Stomach (tissue), 8 donors: ENCODE measurements at regions not wholly inside any gene's neighbourhood (a gene's known extent, or its start where the extent isn't known, plus 50 kb on each side); places are given as distances from the start of the nearest gene placed in this dataset.
A peak's percentile ranks its signal among the peaks of the same experiment; 100 is the strongest.

Experiments used
- DNase-seq, 2 donors: peaks; one replicate each; pipeline versions ENCODE4 v3.0.0 to v3.0.0-alpha.2; 2013 to 2019
- H3K27ac ChIP-seq, 5 donors: fragments of 200-600 bp in 4 of 5; sonication (generic) in 4 of 5; one replicate each; pipeline ENCODE4 v1.5.1; 2013 to 2019; ENCODE audit warnings: mild to moderate bottlenecking in 1 of 5, moderate library complexity in 1 of 5
- H3K27me3 ChIP-seq, 3 donors: fragments of 200-600 bp; sonication (generic); one replicate each; pipeline ENCODE4 v1.5.1; 2017 to 2019; ENCODE audit warnings: mixed run types in 1 of 3
- H3K36me3 ChIP-seq, 4 donors: fragments of 200-600 bp; sonication (generic); 1 replicate in 3 of 4; 2 replicates in 1 of 4; pipeline ENCODE4 v1.5.1; 2016 to 2019
- H3K4me1 ChIP-seq, 4 donors: fragments of 200-600 bp; sonication (generic); one replicate each; pipeline ENCODE4 v1.5.1; 2016 to 2019
- H3K4me3 ChIP-seq, 4 donors: fragments of 200-600 bp; sonication (generic) in 3 of 4; one replicate each; pipeline ENCODE4 v1.5.1; 2016 to 2019; ENCODE audit warnings: mild to moderate bottlenecking in 1 of 4
- H3K9me3 ChIP-seq, 4 donors: fragments of 200-600 bp; sonication (generic); one replicate each; pipeline ENCODE4 v1.5.1; 2016 to 2019
- EP300 ChIP-seq: sonication (generic); formaldehyde crosslinking; IDR thresholded peaks from one replicate; pipeline ENCODE4 v1.6.1; 2017; ENCODE audit warnings: antibody characterized with exemption
- POLR2A ChIP-seq, 4 donors: fragments of 450-650 bp; IDR thresholded peaks; one replicate each; pipeline ENCODE4 v1.6.1; 2016; ENCODE audit warnings: antibody characterized with exemption in 4 of 4, control low read depth in 2 of 4, mild to moderate bottlenecking in 1 of 4, moderate library complexity in 1 of 4
- POLR2AphosphoS5 ChIP-seq, 3 donors: sonication (generic); formaldehyde crosslinking; IDR thresholded peaks; one replicate each; pipeline ENCODE4 v1.6.1; 2016; ENCODE audit warnings: antibody characterized with exemption in 3 of 3
- WGBS, 5 donors: extraction: QIAGEN DNeasy Blood & Tissue Kit in 3 of 5; methylation state at CpG; one replicate each; pipeline versions ENCODE4 v1.1.5 to v1.1.7; 2013 to 2018; 5-methylcytosine and 5-hydroxymethylcytosine counted together
- intact Hi-C: fragments of 100-400 bp; cut with DNase I; formaldehyde crosslinking; loops from one replicate; pipeline ENCODE4 v1.15.1; 2023; ENCODE audit warnings: low total_unique reads
- TF ChIP-seq, protein P1 (sequence below), 7 experiments: fragments of 450-650 bp in 4 of 7; fragments of 200-600 bp in 3 of 7; sonication (generic) in 3 of 7; IDR thresholded peaks; one replicate each; pipeline ENCODE4 v1.5.1; 2016 to 2019; ENCODE audit warnings: antibody characterized with exemption in 7 of 7, control low read depth in 2 of 7, mild to moderate bottlenecking in 1 of 7
- donor health status: healthy with polysubstance abuse.
- donor health status: Bipolar disorder and iron deficiency.
- donor health status: healthy.

DNA sequence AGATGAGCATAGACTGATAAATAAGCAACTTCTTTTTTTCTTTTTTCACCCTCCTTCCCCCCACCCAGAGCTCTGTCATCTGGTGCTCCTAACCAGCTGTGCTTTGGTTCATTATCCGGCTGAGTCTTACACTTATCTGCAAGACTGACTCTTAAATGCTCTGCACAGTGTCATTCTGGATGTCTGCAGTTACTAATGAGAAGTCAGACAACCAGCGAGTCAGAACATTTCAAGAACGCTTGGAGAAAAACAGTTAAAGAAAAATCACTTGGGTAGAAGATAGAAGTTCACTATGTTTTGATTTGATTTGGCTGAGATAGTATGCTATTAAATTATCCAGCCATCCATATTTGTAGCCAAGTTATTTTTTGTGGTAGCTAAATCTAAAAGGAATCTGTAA, 328.9 kb upstream of the PRICKLE1 start:
- Histone ChIP-seq H3K27me3 (no peaks in the 10 kb centered on the region), H3K36me3 (no peaks in the 10 kb centered on the region), H3K9me3 (no peaks in the 10 kb centered on the region), H3K4me3 (no peak overlapping the region), H3K27ac (no peak overlapping the region), H3K4me1 (peaks cover 0 to 16% (median 4%) of the 10 kb centered on the region in 4 donors)
- peak in 1 of 2 donors; percentile 64 for DNase-seq
- intact Hi-C loops: no loop called here
- no peak for TF ChIP-seq POLR2A (IDR thresholded peaks at IDR 0.05)
- 67 to 88% (median 84%) methylated on average over 3 of the region's 3 CpGs for WGBS, 5 donors

DNA sequence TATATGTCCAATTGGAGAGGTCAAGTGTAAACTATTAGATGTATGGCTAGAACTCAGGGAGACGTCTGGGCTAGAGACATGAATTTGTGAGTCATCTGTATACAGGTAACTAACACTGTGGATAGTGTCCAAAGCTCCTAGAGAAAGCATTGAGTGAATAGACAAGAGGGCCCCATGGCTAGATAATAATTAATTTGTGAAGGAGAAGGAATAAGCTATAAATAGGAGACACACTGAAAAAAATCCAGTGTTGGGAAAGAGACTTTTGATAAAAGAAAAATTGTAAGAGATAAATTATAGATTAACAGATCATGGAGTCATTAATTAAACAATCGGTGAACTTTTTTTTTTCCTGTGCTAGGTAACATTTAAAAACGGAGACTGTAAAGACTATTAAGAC, 326.6 kb upstream of the PRICKLE1 start:
- Histone ChIP-seq H3K27ac (no peak overlapping the region), H3K9me3 (peaks cover 0 to 5% (median 0%) of the 10 kb centered on the region in 4 donors), H3K4me3 (no peak overlapping the region), H3K27me3 (no peaks in the 10 kb centered on the region), H3K4me1 (no peaks in the 10 kb centered on the region), H3K36me3 (no peaks in the 10 kb centered on the region)
- WGBS, 5 donors: 44 to 67% (median 50%) methylated on average over 3 of the region's 3 CpGs
- intact Hi-C loops: no loop called here
- no peak for DNase-seq
- TF ChIP-seq EP300: no peak
- TF ChIP-seq POLR2A (IDR thresholded peaks at IDR 0.05): no peak
- no peak for TF ChIP-seq POLR2AphosphoS5 (IDR thresholded peaks at IDR 0.05)
- TF ChIP-seq, protein P1, sequence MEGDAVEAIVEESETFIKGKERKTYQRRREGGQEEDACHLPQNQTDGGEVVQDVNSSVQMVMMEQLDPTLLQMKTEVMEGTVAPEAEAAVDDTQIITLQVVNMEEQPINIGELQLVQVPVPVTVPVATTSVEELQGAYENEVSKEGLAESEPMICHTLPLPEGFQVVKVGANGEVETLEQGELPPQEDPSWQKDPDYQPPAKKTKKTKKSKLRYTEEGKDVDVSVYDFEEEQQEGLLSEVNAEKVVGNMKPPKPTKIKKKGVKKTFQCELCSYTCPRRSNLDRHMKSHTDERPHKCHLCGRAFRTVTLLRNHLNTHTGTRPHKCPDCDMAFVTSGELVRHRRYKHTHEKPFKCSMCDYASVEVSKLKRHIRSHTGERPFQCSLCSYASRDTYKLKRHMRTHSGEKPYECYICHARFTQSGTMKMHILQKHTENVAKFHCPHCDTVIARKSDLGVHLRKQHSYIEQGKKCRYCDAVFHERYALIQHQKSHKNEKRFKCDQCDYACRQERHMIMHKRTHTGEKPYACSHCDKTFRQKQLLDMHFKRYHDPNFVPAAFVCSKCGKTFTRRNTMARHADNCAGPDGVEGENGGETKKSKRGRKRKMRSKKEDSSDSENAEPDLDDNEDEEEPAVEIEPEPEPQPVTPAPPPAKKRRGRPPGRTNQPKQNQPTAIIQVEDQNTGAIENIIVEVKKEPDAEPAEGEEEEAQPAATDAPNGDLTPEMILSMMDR (IDR thresholded peaks at IDR 0.05): no peak

DNA sequence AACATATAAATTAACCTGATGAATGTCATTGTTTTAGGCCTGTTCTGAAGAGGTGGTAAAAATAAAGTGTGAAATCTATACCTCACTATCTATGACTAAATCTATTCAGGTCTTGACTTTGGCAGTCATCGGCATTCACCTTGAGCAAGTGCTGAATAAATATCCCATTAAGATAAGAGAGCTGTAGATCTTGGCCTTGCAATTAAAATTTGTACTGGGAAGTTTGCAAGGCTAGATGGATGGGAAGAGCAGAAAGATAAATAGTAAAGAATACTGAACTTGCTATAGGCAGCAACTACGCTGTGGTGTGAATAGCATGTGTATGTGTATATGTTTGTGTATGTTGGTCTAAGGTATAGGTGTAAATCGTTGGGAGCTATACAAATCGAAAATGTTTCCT, 325.9 kb upstream of the PRICKLE1 start:
- no peaks in the 10 kb centered on the region for H3K4me1 ChIP-seq
- no peaks in the 10 kb centered on the region for H3K27me3 ChIP-seq
- H3K36me3 ChIP-seq: no peaks in the 10 kb centered on the region
- no peak overlapping the region for H3K4me3 ChIP-seq
- no peak for DNase-seq
- WGBS, 5 donors: 61 to 75% (median 69%) methylated on average over 4 of the region's 4 CpGs
- intact Hi-C loops: no loop called here
- H3K27ac ChIP-seq: no peak overlapping the region
- peaks cover 0 to 5% (median 0%) of the 10 kb centered on the region in 4 donors for H3K9me3 ChIP-seq
- TF ChIP-seq POLR2AphosphoS5 (IDR thresholded peaks at IDR 0.05) (no peak), POLR2A (IDR thresholded peaks at IDR 0.05) (no peak), EP300 (no peak)
- TF ChIP-seq, protein P1 (IDR thresholded peaks at IDR 0.05): no peak

DNA sequence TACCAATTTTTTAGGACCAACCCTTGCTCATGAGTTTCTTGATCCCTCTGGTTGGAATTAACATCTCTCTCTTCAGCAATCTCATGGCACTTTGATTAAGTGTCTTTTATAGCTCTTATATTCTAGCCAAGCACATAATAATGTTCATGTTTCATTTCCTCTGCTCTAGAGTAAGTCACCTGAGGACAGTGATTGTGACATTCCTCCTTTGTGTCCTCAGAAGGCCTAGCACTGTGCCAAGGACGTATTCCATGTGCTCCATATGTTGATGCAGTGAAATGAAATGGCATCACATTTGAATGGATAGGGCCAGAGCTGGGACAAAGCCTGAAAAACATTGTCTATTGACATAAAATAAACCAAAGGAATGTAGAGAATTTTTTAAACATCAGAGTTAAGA, 322.8 kb upstream of the PRICKLE1 start:
- Histone ChIP-seq H3K27me3 (no peaks in the 10 kb centered on the region), H3K36me3 (no peaks in the 10 kb centered on the region), H3K9me3 (peaks cover 0 to 5% (median 0%) of the 10 kb centered on the region in 4 donors), H3K27ac (no peak overlapping the region), H3K4me1 (no peaks in the 10 kb centered on the region), H3K4me3 (no peak overlapping the region)
- TF ChIP-seq, protein P1 (IDR thresholded peaks at IDR 0.05): no peak
- TF ChIP-seq POLR2AphosphoS5 (IDR thresholded peaks at IDR 0.05) (no peak), POLR2A (IDR thresholded peaks at IDR 0.05) (no peak), EP300 (no peak)
- 58 to 84% (median 76%) methylated on average over 1 of the region's 1 CpG for WGBS, 5 donors
- no peak for DNase-seq
- intact Hi-C loops: no loop called here

DNA sequence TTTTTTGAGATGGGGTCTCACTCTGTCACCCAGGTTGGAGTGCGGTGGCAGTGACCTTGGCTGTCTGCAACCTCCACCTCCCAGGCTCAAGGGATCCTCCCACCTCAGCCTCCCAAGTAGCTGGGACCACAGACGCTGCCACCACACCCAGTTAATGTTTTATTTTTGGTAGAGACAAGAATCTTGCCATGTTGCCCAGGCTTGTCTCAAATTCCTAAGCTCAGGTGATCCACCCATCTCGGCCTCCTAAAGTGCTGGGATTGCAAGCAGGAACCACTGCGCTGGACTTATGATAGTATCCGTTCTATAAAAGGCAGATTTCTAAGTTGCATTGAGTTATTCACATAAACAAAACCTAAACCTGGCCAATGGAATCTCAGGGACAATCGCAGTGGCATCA, 321.1 kb upstream of the PRICKLE1 start:
- TF ChIP-seq EP300: no peak
- TF ChIP-seq POLR2A (IDR thresholded peaks at IDR 0.05): no peak
- no peak for TF ChIP-seq POLR2AphosphoS5 (IDR thresholded peaks at IDR 0.05)
- TF ChIP-seq, protein P1 (IDR thresholded peaks at IDR 0.05): no peak
- intact Hi-C loops: no loop called here
- Histone ChIP-seq H3K27ac (no peak overlapping the region), H3K9me3 (peaks cover 0 to 5% (median 0%) of the 10 kb centered on the region in 4 donors), H3K27me3 (no peaks in the 10 kb centered on the region), H3K4me1 (no peaks in the 10 kb centered on the region), H3K4me3 (no peak overlapping the region), H3K36me3 (no peaks in the 10 kb centered on the region)
- WGBS, 5 donors: 58 to 92% (median 70%) methylated on average over 6 of the region's 6 CpGs
- DNase-seq: no peak
